ENCODE measurements at regions not wholly inside any gene's neighbourhood (a gene's known extent, or its start where the extent isn't known, plus 50 kb on each side); places are given as distances from the start of the nearest gene placed in this dataset.

GRCh38 chr3:61407397-61407796 is 154.0 kb upstream of the PTPRG start:
- H4K20me1 ChIP-seq (ENCODE audit: insufficient read depth) = no peaks in the 10 kb centered on the region
- no peaks in the 10 kb centered on the region for H3K9me3 ChIP-seq
- no peak overlapping the region for H3K9ac ChIP-seq
- no peak overlapping the region for H3K4me2 ChIP-seq
- no peak overlapping the region for H3K4me3 ChIP-seq (ENCODE audit: low read depth in 2 of 2, low read length in 1 of 2)
- H3K9me2 ChIP-seq = no peaks in the 10 kb centered on the region
- POLR2A ChIA-PET = no interaction called here
- no peaks in the 10 kb centered on the region for H3F3A ChIP-seq (replicated peaks; ENCODE audit: insufficient read depth)
- TF ChIP-seq REST (IDR thresholded peaks at IDR 0.05; ENCODE audit: low read depth, low read length) = no peak
- TF ChIP-seq, protein P1, sequence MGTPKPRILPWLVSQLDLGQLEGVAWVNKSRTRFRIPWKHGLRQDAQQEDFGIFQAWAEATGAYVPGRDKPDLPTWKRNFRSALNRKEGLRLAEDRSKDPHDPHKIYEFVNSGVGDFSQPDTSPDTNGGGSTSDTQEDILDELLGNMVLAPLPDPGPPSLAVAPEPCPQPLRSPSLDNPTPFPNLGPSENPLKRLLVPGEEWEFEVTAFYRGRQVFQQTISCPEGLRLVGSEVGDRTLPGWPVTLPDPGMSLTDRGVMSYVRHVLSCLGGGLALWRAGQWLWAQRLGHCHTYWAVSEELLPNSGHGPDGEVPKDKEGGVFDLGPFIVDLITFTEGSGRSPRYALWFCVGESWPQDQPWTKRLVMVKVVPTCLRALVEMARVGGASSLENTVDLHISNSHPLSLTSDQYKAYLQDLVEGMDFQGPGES (IDR thresholded peaks at IDR 0.05; ENCODE audit: low read depth, low read length) = no peak
- TF ChIP-seq FOSL2 (IDR thresholded peaks at IDR 0.05; ENCODE audit: borderline replicate concordance, low read depth) = no peak
- TF ChIP-seq CHD2 (IDR thresholded peaks at IDR 0.05; ENCODE audit: low read length, partially characterized antibody) = no peak
- no peak for TF ChIP-seq ELF1 (IDR thresholded peaks at IDR 0.05)
- TF ChIP-seq PBX3 (IDR thresholded peaks at IDR 0.05) = no peak
- TF ChIP-seq GABPA (IDR thresholded peaks at IDR 0.05; ENCODE audit: low read depth) = no peak
- TF ChIP-seq NFIC (IDR thresholded peaks at IDR 0.05; ENCODE audit: borderline replicate concordance) = no peak
- TF ChIP-seq GATA2 (CRISPR knock-in tag; IDR thresholded peaks at IDR 0.05) = no peak
- TF ChIP-seq RAD21 (IDR thresholded peaks at IDR 0.05; ENCODE audit: low read length) = no peak
- TF ChIP-seq POLR2AphosphoS5 (IDR thresholded peaks at IDR 0.05; ENCODE audit: low read depth, low read length) = no peak
- no peak for TF ChIP-seq NRF1 (IDR thresholded peaks at IDR 0.05; ENCODE audit: low read depth, low read length)
- TF ChIP-seq, protein P2, sequence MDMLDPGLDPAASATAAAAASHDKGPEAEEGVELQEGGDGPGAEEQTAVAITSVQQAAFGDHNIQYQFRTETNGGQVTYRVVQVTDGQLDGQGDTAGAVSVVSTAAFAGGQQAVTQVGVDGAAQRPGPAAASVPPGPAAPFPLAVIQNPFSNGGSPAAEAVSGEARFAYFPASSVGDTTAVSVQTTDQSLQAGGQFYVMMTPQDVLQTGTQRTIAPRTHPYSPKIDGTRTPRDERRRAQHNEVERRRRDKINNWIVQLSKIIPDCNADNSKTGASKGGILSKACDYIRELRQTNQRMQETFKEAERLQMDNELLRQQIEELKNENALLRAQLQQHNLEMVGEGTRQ (IDR thresholded peaks at IDR 0.05; ENCODE audit: borderline replicate concordance, low read depth, low read length) = no peak
- no peak for TF ChIP-seq SIN3A (IDR thresholded peaks at IDR 0.05; ENCODE audit: borderline replicate concordance, low read depth, low read length)
- no peak for TF ChIP-seq MXI1 (IDR thresholded peaks at IDR 0.05; ENCODE audit: low read depth, low read length)
- TF ChIP-seq TCF12 (IDR thresholded peaks at IDR 0.05) = no peak
- no peak for TF ChIP-seq TAF1 (IDR thresholded peaks at IDR 0.05; ENCODE audit: borderline replicate concordance, low read depth, low read length)
- no peak for TF ChIP-seq RFX5 (IDR thresholded peaks at IDR 0.05; ENCODE audit: low read length)
- no peak for TF ChIP-seq RCOR1 (IDR thresholded peaks at IDR 0.05; ENCODE audit: low read length)
- H3K79me2 ChIP-seq (ENCODE audit: insufficient read depth) = no peaks in the 10 kb centered on the region
- no peaks in the 10 kb centered on the region for H3K36me3 ChIP-seq (replicated peaks in 1 of 2; ENCODE audit: control insufficient read depth in 1 of 2, insufficient read depth in 2 of 2, low read length in 1 of 2)
- WGBS (ENCODE audit: low lambda C conversion rate) = 62% methylated on average over 1 of the region's 1 CpG
- H2AFZ ChIP-seq (ENCODE audit: low read depth) = no peak overlapping the region
- CTCF ChIA-PET = no interaction called here
- no peak overlapping the region for H3K27ac ChIP-seq (ENCODE audit: low read depth in 2 of 2, low read length in 1 of 2)
- no peak for DNase-seq
- no peaks in the 10 kb centered on the region for H3K27me3 ChIP-seq (ENCODE audit: insufficient read depth)
- no peaks in the 10 kb centered on the region for H3K4me1 ChIP-seq (ENCODE audit: control insufficient read depth in 1 of 2, insufficient read depth in 2 of 2, low read depth in 1 of 2, low read length in 1 of 2)
